ENCODE measurements at regions not wholly inside any gene's neighbourhood (a gene's known extent, or its start where the extent isn't known, plus 50 kb on each side); places are given as distances from the start of the nearest gene placed in this dataset.

GRCh38 chr2:195600778-195601177, 56.2 kb upstream of the SLC39A10 start:
- no peaks in the 10 kb centered on the region for H4K20me1 ChIP-seq (ENCODE audit: insufficient read depth, low read length)
- H3K4me3 ChIP-seq (ENCODE audit: insufficient read depth, low read depth, low read length) = no peak overlapping the region
- peaks cover 17% of the 10 kb centered on the region for H3K4me1 Mint-ChIP-seq (ENCODE audit: low read depth, unreplicated experiment)
- no peak for DNase-seq (ENCODE audit: low read depth)
- H3K36me3 Mint-ChIP-seq (ENCODE audit: low read depth, unreplicated experiment) = no peaks in the 10 kb centered on the region
- H3K27ac Mint-ChIP-seq (ENCODE audit: unreplicated experiment) = no peak overlapping the region
- no peaks in the 10 kb centered on the region for H3K27me3 Mint-ChIP-seq (ENCODE audit: low read depth, unreplicated experiment)
- H3K9me3 ChIP-seq (ENCODE audit: insufficient read depth, low read depth, low read length) = no peaks in the 10 kb centered on the region
- H3K4me2 ChIP-seq (ENCODE audit: low read length) = no peak overlapping the region
- no peaks in the 10 kb centered on the region for H3K36me3 ChIP-seq (ENCODE audit: insufficient read depth, low read length)
- no peaks in the 10 kb centered on the region for H3K27me3 ChIP-seq (ENCODE audit: insufficient read depth, low read length)
- H3K4me3 Mint-ChIP-seq (ENCODE audit: unreplicated experiment) = no peak overlapping the region
- H3K79me2 ChIP-seq (ENCODE audit: insufficient read depth, low read length) = no peaks in the 10 kb centered on the region
- H3K9me3 Mint-ChIP-seq (ENCODE audit: unreplicated experiment) = peaks cover under 1% of the 10 kb centered on the region
- no peak overlapping the region for H2AFZ ChIP-seq (ENCODE audit: low read depth, low read length)
- FAIRE-seq = no peak
- no peak overlapping the region for H3K27ac ChIP-seq (ENCODE audit: low read depth, low read length)
- no peak overlapping the region for H3K9ac ChIP-seq (ENCODE audit: low read length)
- TF ChIP-seq CTCF (IDR thresholded peaks at IDR 0.05; ENCODE audit: insufficient read depth, low read depth, low read length) (no peak), EZH2 (IDR thresholded peaks at IDR 0.05; ENCODE audit: insufficient read depth, low read length) (no peak)
- peaks cover 2% of the 10 kb centered on the region for H3K4me1 ChIP-seq (ENCODE audit: insufficient read depth, low read length)

GRCh38 chr2:195596840-195597239, 60.2 kb upstream of the SLC39A10 start:
- H3K9ac ChIP-seq (ENCODE audit: low read length) = no peak overlapping the region
- Mint-ChIP-seq H3K27ac (ENCODE audit: unreplicated experiment) (no peak overlapping the region), H3K4me1 (ENCODE audit: low read depth, unreplicated experiment) (peaks cover 17% of the 10 kb centered on the region), H3K9me3 (ENCODE audit: unreplicated experiment) (peaks cover 2% of the 10 kb centered on the region), H3K36me3 (ENCODE audit: low read depth, unreplicated experiment) (no peaks in the 10 kb centered on the region), H3K4me3 (ENCODE audit: unreplicated experiment) (no peak overlapping the region), H3K27me3 (ENCODE audit: low read depth, unreplicated experiment) (no peaks in the 10 kb centered on the region)
- FAIRE-seq (no peak), DNase-seq (ENCODE audit: low read depth) (no peak)
- H3K27ac ChIP-seq (ENCODE audit: low read depth, low read length) = no peak overlapping the region
- H3K79me2 ChIP-seq (ENCODE audit: insufficient read depth, low read length) = no peaks in the 10 kb centered on the region
- TF ChIP-seq CTCF (IDR thresholded peaks at IDR 0.05; ENCODE audit: insufficient read depth, low read depth, low read length) (no peak), EZH2 (IDR thresholded peaks at IDR 0.05; ENCODE audit: insufficient read depth, low read length) (no peak)
- H4K20me1 ChIP-seq (ENCODE audit: insufficient read depth, low read length) = no peaks in the 10 kb centered on the region
- H2AFZ ChIP-seq (ENCODE audit: low read depth, low read length) = no peak overlapping the region
- H3K4me1 ChIP-seq (ENCODE audit: insufficient read depth, low read length) = peaks cover 2% of the 10 kb centered on the region
- no peaks in the 10 kb centered on the region for H3K27me3 ChIP-seq (ENCODE audit: insufficient read depth, low read length)
- no peak overlapping the region for H3K4me3 ChIP-seq (ENCODE audit: insufficient read depth, low read depth, low read length)
- H3K36me3 ChIP-seq (ENCODE audit: insufficient read depth, low read length) = no peaks in the 10 kb centered on the region
- H3K9me3 ChIP-seq (ENCODE audit: insufficient read depth, low read depth, low read length) = no peaks in the 10 kb centered on the region
- no peak overlapping the region for H3K4me2 ChIP-seq (ENCODE audit: low read length)

GRCh38 chr2:195595825-195596224, 61.2 kb upstream of the SLC39A10 start:
- Histone ChIP-seq H3K4me1 (ENCODE audit: insufficient read depth, low read length) (no peaks in the 10 kb centered on the region), H3K9ac (ENCODE audit: low read length) (no peak overlapping the region), H4K20me1 (ENCODE audit: insufficient read depth, low read length) (no peaks in the 10 kb centered on the region), H3K79me2 (ENCODE audit: insufficient read depth, low read length) (no peaks in the 10 kb centered on the region), H3K27ac (ENCODE audit: low read depth, low read length) (no peak overlapping the region), H3K4me3 (ENCODE audit: insufficient read depth, low read depth, low read length) (no peak overlapping the region), H3K9me3 (ENCODE audit: insufficient read depth, low read depth, low read length) (no peaks in the 10 kb centered on the region), H2AFZ (ENCODE audit: low read depth, low read length) (no peak overlapping the region), H3K27me3 (ENCODE audit: insufficient read depth, low read length) (no peaks in the 10 kb centered on the region), H3K4me2 (ENCODE audit: low read length) (no peak overlapping the region), H3K36me3 (ENCODE audit: insufficient read depth, low read length) (no peaks in the 10 kb centered on the region)
- TF ChIP-seq EZH2 (IDR thresholded peaks at IDR 0.05; ENCODE audit: insufficient read depth, low read length) (no peak), CTCF (IDR thresholded peaks at IDR 0.05; ENCODE audit: insufficient read depth, low read depth, low read length) (no peak)
- no peak overlapping the region for H3K4me3 Mint-ChIP-seq (ENCODE audit: unreplicated experiment)
- H3K4me1 Mint-ChIP-seq (ENCODE audit: low read depth, unreplicated experiment) = peaks cover 9% of the 10 kb centered on the region
- FAIRE-seq (no peak), DNase-seq (ENCODE audit: low read depth) (no peak)
- H3K9me3 Mint-ChIP-seq (ENCODE audit: unreplicated experiment) = peaks cover 2% of the 10 kb centered on the region
- no peak overlapping the region for H3K27ac Mint-ChIP-seq (ENCODE audit: unreplicated experiment)
- no peaks in the 10 kb centered on the region for H3K27me3 Mint-ChIP-seq (ENCODE audit: low read depth, unreplicated experiment)
- no peaks in the 10 kb centered on the region for H3K36me3 Mint-ChIP-seq (ENCODE audit: low read depth, unreplicated experiment)
